Naive thymus-derived CD4-positive, alpha-beta T cell (primary cell): ENCODE measurements at regions not wholly inside any gene's neighbourhood (a gene's known extent, or its start where the extent isn't known, plus 50 kb on each side); places are given as distances from the start of the nearest gene placed in this dataset.
"Not testable (repeated sequence)": the region's sequence is repeated elsewhere in the genome, so short reads cannot be mapped to it uniquely, and the experiment has no call there.

Source experiments
- ATAC-seq: fragments of 150-1000 bp; cut with Tn5 transposase; 2 replicates; pipeline ENCODE4 v1.10.0; 2021; ENCODE audit warnings: mild to moderate bottlenecking, moderate library complexity
- CTCF ChIA-PET: fragments of 350-600 bp; sonication (Branson Sonifier 250); formaldehyde crosslinking; loops from one replicate; lab custom pipeline; 2021; ENCODE audit warnings: antibody characterized with exemption; lab: Charles Lee
- POLR2A ChIA-PET: fragments of 350-600 bp; sonication (Branson Sonifier 250); formaldehyde crosslinking; loops from one replicate; lab custom pipeline; 2021; ENCODE audit warnings: antibody characterized with exemption, inconsistent platforms; lab: Charles Lee
- DNase-seq, 9 donors: peaks; one replicate each; pipeline versions ENCODE4 v3.0.0 to v3.0.0-alpha.2; 2020 to 2022; ENCODE audit warnings: mixed read lengths in 1 of 9
- H3K27ac ChIP-seq: one replicate; pipeline ENCODE4 v1.7.0; 2013; ENCODE audit warnings: mild to moderate bottlenecking, low read depth, low read length, moderate library complexity
- H3K27me3 ChIP-seq, 2 donors: one replicate each; pipeline ENCODE4 v1.7.0; 2013; ENCODE audit warnings: low read length in 2 of 2, mild to moderate bottlenecking in 2 of 2, moderate library complexity in 2 of 2; ENCODE audit not compliant: control insufficient read depth in 2 of 2, insufficient read depth in 2 of 2
- H3K36me3 ChIP-seq, 3 experiments: 1 replicate in 2 of 3; 2 replicates in 1 of 3; pipeline ENCODE4 v1.7.0; 2013; ENCODE audit warnings: low read length in 3 of 3, mild to moderate bottlenecking in 3 of 3, moderate library complexity in 1 of 3; ENCODE audit not compliant: insufficient read depth in 3 of 3, control insufficient read depth in 2 of 3
- H3K4me1 ChIP-seq, 2 donors: one replicate each; pipeline ENCODE4 v1.7.0; 2013; ENCODE audit warnings: low read length in 2 of 2, mild to moderate bottlenecking in 2 of 2, moderate library complexity in 1 of 2; ENCODE audit not compliant: control insufficient read depth in 2 of 2, insufficient read depth in 2 of 2
- H3K4me3 ChIP-seq: 2 replicates; pipeline ENCODE4 v1.7.0; 2013; ENCODE audit warnings: mild to moderate bottlenecking, low read length
- H3K9me3 ChIP-seq, 3 experiments: 1 replicate in 2 of 3; 2 replicates in 1 of 3; pipeline ENCODE4 v1.7.0; 2013; ENCODE audit warnings: low read length in 3 of 3; ENCODE audit not compliant: control insufficient read depth in 2 of 3
- H3K27ac Mint-ChIP-seq, 9 donors: one replicate each; pipeline ENCODE4 v1.8.0; 2020 to 2022; ENCODE audit warnings: mixed read lengths in 9 of 9, mild to moderate bottlenecking in 8 of 9, moderate library complexity in 5 of 9, inconsistent platforms in 2 of 9
- H3K27me3 Mint-ChIP-seq, 5 donors: one replicate each; pipeline ENCODE4 v1.8.0; 2021 to 2022; ENCODE audit warnings: mixed read lengths in 5 of 5, mild to moderate bottlenecking in 1 of 5
- H3K36me3 Mint-ChIP-seq, 5 donors: one replicate each; pipeline ENCODE4 v1.8.0; 2020 to 2022; ENCODE audit warnings: mixed read lengths in 5 of 5, mild to moderate bottlenecking in 3 of 5, inconsistent platforms in 1 of 5
- H3K4me1 Mint-ChIP-seq, 7 donors: one replicate each; pipeline ENCODE4 v1.8.0; 2020 to 2022; ENCODE audit warnings: mixed read lengths in 7 of 7, mild to moderate bottlenecking in 3 of 7, inconsistent platforms in 1 of 7
- H3K4me3 Mint-ChIP-seq, 10 donors: one replicate each; pipeline ENCODE4 v1.8.0; 2020 to 2022; ENCODE audit warnings: mild to moderate bottlenecking in 10 of 10, mixed read lengths in 10 of 10, moderate library complexity in 6 of 10, inconsistent platforms in 2 of 10
- H3K9me3 Mint-ChIP-seq, 11 donors: one replicate each; pipeline ENCODE4 v1.8.0; 2020 to 2022; ENCODE audit warnings: mixed read lengths in 11 of 11, mild to moderate bottlenecking in 4 of 11, inconsistent platforms in 1 of 11, moderate library complexity in 1 of 11
- intact Hi-C, 2 donors: fragments of 100-400 bp; cut with micrococcal nuclease; formaldehyde crosslinking; loops; one replicate each; pipeline ENCODE4 v1.15.1; 2023

- no peaks in the 10 kb centered on the region for H3K4me1 Mint-ChIP-seq
- intact Hi-C loops = no loop called here
- no peak overlapping the region for H3K27ac ChIP-seq
- peaks cover 0 to 14% (median 8%) of the 10 kb centered on the region in 5 donors for H3K27me3 Mint-ChIP-seq
- no peak overlapping the region for H3K27ac Mint-ChIP-seq
- no peak for DNase-seq
- H3K9me3 ChIP-seq = no peaks in the 10 kb centered on the region
- CTCF ChIA-PET = no interaction called here
- H3K4me1 ChIP-seq = no peaks in the 10 kb centered on the region
- H3K36me3 ChIP-seq = no peaks in the 10 kb centered on the region
- POLR2A ChIA-PET = no interaction called here
- peaks cover 0 to 15% (median 4%) of the 10 kb centered on the region in 11 donors for H3K9me3 Mint-ChIP-seq
- no peaks in the 10 kb centered on the region for H3K27me3 ChIP-seq
- H3K4me3 ChIP-seq = no peak overlapping the region
- no peak for ATAC-seq
- H3K4me3 Mint-ChIP-seq = no peak overlapping the region
- peaks cover 0 to 5% (median 0%) of the 10 kb centered on the region in 5 donors for H3K36me3 Mint-ChIP-seq
Measured at GRCh38 chr1:242610209-242610608, 85.7 kb upstream of the PLD5 start.

GRCh38 chr1:242605521-242605920 lies 81.0 kb upstream of the PLD5 start:
- Mint-ChIP-seq H3K4me1 (no peaks in the 10 kb centered on the region), H3K9me3 (peaks cover 0 to 10% (median 0%) of the 10 kb centered on the region in 11 donors), H3K36me3 (no peaks in the 10 kb centered on the region), H3K27me3 (peaks cover 0 to 9% (median 0%) of the 10 kb centered on the region in 5 donors), H3K27ac (no peak overlapping the region), H3K4me3 (no peak overlapping the region)
- Histone ChIP-seq H3K27ac (no peak overlapping the region), H3K9me3 (no peaks in the 10 kb centered on the region), H3K27me3 (no peaks in the 10 kb centered on the region), H3K36me3 (no peaks in the 10 kb centered on the region), H3K4me3 (no peak overlapping the region), H3K4me1 (no peaks in the 10 kb centered on the region)
- ChIA-PET POLR2A (no interaction called here), CTCF (no interaction called here)
- ATAC-seq = no peak
- intact Hi-C loops = no loop called here
- no peak for DNase-seq

- Mint-ChIP-seq H3K4me3 (no peak overlapping the region), H3K4me1 (no peaks in the 10 kb centered on the region), H3K9me3 (peaks cover 0 to 30% (median 10%) of the 10 kb centered on the region in 11 donors), H3K36me3 (peaks cover 0 to 4% (median 0%) of the 10 kb centered on the region in 5 donors), H3K27ac (no peak overlapping the region), H3K27me3 (peaks cover 0 to 9% (median 0%) of the 10 kb centered on the region in 5 donors)
- H3K36me3 ChIP-seq = no peaks in the 10 kb centered on the region
- ATAC-seq (no peak), DNase-seq (no peak)
- H3K9me3 ChIP-seq = no peaks in the 10 kb centered on the region
- no peak overlapping the region for H3K4me3 ChIP-seq
- H3K4me1 ChIP-seq = no peaks in the 10 kb centered on the region
- no peaks in the 10 kb centered on the region for H3K27me3 ChIP-seq
- intact Hi-C loops = no loop called here
- CTCF ChIA-PET = no interaction called here
- POLR2A ChIA-PET = no interaction called here
- H3K27ac ChIP-seq = no peak overlapping the region
Measured at GRCh38 chr1:242602001-242602400, 77.5 kb upstream of the PLD5 start.

GRCh38 chr1:242593756-242594155 lies 69.3 kb upstream of the PLD5 start:
- H3K27ac Mint-ChIP-seq, H3K36me3 ChIP-seq, CTCF ChIA-PET, DNase-seq, H3K4me1 Mint-ChIP-seq, H3K36me3 Mint-ChIP-seq, H3K27me3 ChIP-seq, H3K27ac ChIP-seq, H3K4me3 Mint-ChIP-seq, H3K4me1 ChIP-seq, intact Hi-C loops, ATAC-seq, H3K4me3 ChIP-seq, H3K9me3 ChIP-seq, POLR2A ChIA-PET, H3K27me3 Mint-ChIP-seq: not testable (repeated sequence)
- peaks cover 5 to 62% (median 23%) of the 10 kb centered on the region in 11 donors for H3K9me3 Mint-ChIP-seq

GRCh38 chr1:242586360-242586680 lies 61.8 kb upstream of the PLD5 start:
- no peaks in the 10 kb centered on the region for H3K36me3 Mint-ChIP-seq
- CTCF ChIA-PET = no interaction called here
- ATAC-seq = no peak

GRCh38 chr1:242585616-242586359 lies 61.3 kb upstream of the PLD5 start:
- POLR2A ChIA-PET = no interaction called here
- H3K27ac ChIP-seq = no peak overlapping the region
- CTCF ChIA-PET = no interaction called here
- H3K27me3 ChIP-seq = no peaks in the 10 kb centered on the region
- H3K4me3 Mint-ChIP-seq = no peak overlapping the region
- no peaks in the 10 kb centered on the region for H3K4me1 ChIP-seq
- ATAC-seq (no peak), DNase-seq (no peak)
- peaks cover 0 to 9% (median 3%) of the 10 kb centered on the region in 11 donors for H3K9me3 Mint-ChIP-seq
- no peaks in the 10 kb centered on the region for H3K36me3 Mint-ChIP-seq
- H3K4me3 ChIP-seq = no peak overlapping the region
- H3K9me3 ChIP-seq = no peaks in the 10 kb centered on the region
- intact Hi-C loops = no loop called here
- peaks cover 0 to 15% (median 5%) of the 10 kb centered on the region in 5 donors for H3K27me3 Mint-ChIP-seq
- H3K27ac Mint-ChIP-seq = no peak overlapping the region
- no peaks in the 10 kb centered on the region for H3K36me3 ChIP-seq
- no peaks in the 10 kb centered on the region for H3K4me1 Mint-ChIP-seq

More at GRCh38 chr1:242586360-242586680, 61.8 kb upstream of the PLD5 start:
- intact Hi-C loops = no loop called here
- no peak for DNase-seq
- H3K27me3 ChIP-seq = no peaks in the 10 kb centered on the region
- H3K9me3 ChIP-seq = no peaks in the 10 kb centered on the region
- H3K27me3 Mint-ChIP-seq = peaks cover 0 to 15% (median 5%) of the 10 kb centered on the region in 5 donors
- no peak overlapping the region for H3K4me3 Mint-ChIP-seq
- H3K36me3 ChIP-seq = no peaks in the 10 kb centered on the region
- H3K4me1 Mint-ChIP-seq = no peaks in the 10 kb centered on the region
- H3K4me1 ChIP-seq = no peaks in the 10 kb centered on the region
- peaks cover 0 to 13% (median 5%) of the 10 kb centered on the region in 11 donors for H3K9me3 Mint-ChIP-seq
- no peak overlapping the region for H3K4me3 ChIP-seq
- no peak overlapping the region for H3K27ac Mint-ChIP-seq
- POLR2A ChIA-PET = no interaction called here
- H3K27ac ChIP-seq = no peak overlapping the region

- H3K27ac ChIP-seq = no peak overlapping the region
- no peaks in the 10 kb centered on the region for H3K36me3 ChIP-seq
- H3K4me3 ChIP-seq = no peak overlapping the region
- no peaks in the 10 kb centered on the region for H3K4me1 ChIP-seq
- Mint-ChIP-seq H3K27ac (no peak overlapping the region), H3K4me1 (no peaks in the 10 kb centered on the region), H3K9me3 (peaks cover 0 to 9% (median 4%) of the 10 kb centered on the region in 11 donors), H3K4me3 (no peak overlapping the region), H3K36me3 (no peaks in the 10 kb centered on the region), H3K27me3 (peaks cover 0 to 15% (median 0%) of the 10 kb centered on the region in 5 donors)
- CTCF ChIA-PET = no interaction called here
- POLR2A ChIA-PET = no interaction called here
- DNase-seq (no peak), ATAC-seq (no peak)
- H3K27me3 ChIP-seq = no peaks in the 10 kb centered on the region
- H3K9me3 ChIP-seq = no peaks in the 10 kb centered on the region
- intact Hi-C loops = no loop called here
Measured at GRCh38 chr1:242582669-242583068, 58.2 kb upstream of the PLD5 start.
